ENCODE measurements at regions not wholly inside any gene's neighbourhood (a gene's known extent, or its start where the extent isn't known, plus 50 kb on each side); places are given as distances from the start of the nearest gene placed in this dataset.

GRCh38 chr15:39364721-39365120 lies 216.2 kb upstream of the THBS1 start:
- no peak for DNase-seq
- no peaks in the 10 kb centered on the region for H3K4me1 ChIP-seq (ENCODE audit: control insufficient read depth in 1 of 2, insufficient read depth in 2 of 2, low read length in 2 of 2)
- Mint-ChIP-seq H3K4me1 (peaks cover 5% of the 10 kb centered on the region), H3K9me3 (peaks cover 0 to 11% (median 6%) of the 10 kb centered on the region in 7 donors), H3K36me3 (peaks cover 4 to 6% of the 10 kb centered on the region in 2 donors), H3K27me3 (ENCODE audit: low read depth in 3 of 3) (peaks cover 0 to 1% (median 1%) of the 10 kb centered on the region in 3 donors), H3K27ac (no peak overlapping the region), H3K4me3 (no peak overlapping the region)
- H3K4me3 ChIP-seq (replicated peaks in 1 of 3; ENCODE audit: low read depth in 2 of 3, low read length in 3 of 3): no peak overlapping the region
- no peak overlapping the region for H3K9ac ChIP-seq (ENCODE audit: insufficient read depth, low read length, poor library complexity, severe bottlenecking)
- no peaks in the 10 kb centered on the region for H3K36me3 ChIP-seq (replicated peaks in 1 of 2; ENCODE audit: control insufficient read depth in 1 of 2, insufficient read depth in 2 of 2, low read length in 2 of 2)
- no peak overlapping the region for H2AFZ ChIP-seq (ENCODE audit: insufficient read depth, low read depth, low read length, poor library complexity, severe bottlenecking)
- no peaks in the 10 kb centered on the region for H4K20me1 ChIP-seq (ENCODE audit: insufficient read depth, low read length)
- no peaks in the 10 kb centered on the region for H3K79me2 ChIP-seq (ENCODE audit: insufficient read depth, low read length)
- no CpG with 5 or more reads among the region's 1 CpG for WGBS (ENCODE audit: insufficient coverage)
- no peak for TF ChIP-seq CTCF (IDR thresholded peaks at IDR 0.05)
- H3K27me3 ChIP-seq (ENCODE audit: control insufficient read depth in 2 of 2, insufficient read depth in 2 of 2, low read length in 2 of 2): no peaks in the 10 kb centered on the region
- no peak overlapping the region for H3K4me2 ChIP-seq (replicated peaks; ENCODE audit: extremely low read depth, low read length, poor library complexity, severe bottlenecking)
- H3K9me3 ChIP-seq (replicated peaks in 1 of 2; ENCODE audit: control insufficient read depth in 1 of 2, insufficient read depth in 1 of 2, low read length in 2 of 2): peaks cover 6 to 11% of the 10 kb centered on the region in 2 donors
- H3K27ac ChIP-seq (ENCODE audit: low read depth in 1 of 2, low read length in 2 of 2): no peak overlapping the region
- intact Hi-C loops (cut with micrococcal nuclease): no loop called here

- Mint-ChIP-seq H3K4me1 (peaks cover 5% of the 10 kb centered on the region), H3K27me3 (ENCODE audit: low read depth in 3 of 3) (peaks cover 0 to 1% (median 1%) of the 10 kb centered on the region in 3 donors), H3K4me3 (no peak overlapping the region), H3K27ac (no peak overlapping the region), H3K9me3 (peaks cover 0 to 15% (median 10%) of the 10 kb centered on the region in 7 donors), H3K36me3 (peaks cover 0 to 8% of the 10 kb centered on the region in 2 donors)
- Histone ChIP-seq H2AFZ (ENCODE audit: insufficient read depth, low read depth, low read length, poor library complexity, severe bottlenecking) (no peak overlapping the region), H3K36me3 (replicated peaks in 1 of 2; ENCODE audit: control insufficient read depth in 1 of 2, insufficient read depth in 2 of 2, low read length in 2 of 2) (no peaks in the 10 kb centered on the region), H3K4me1 (ENCODE audit: control insufficient read depth in 1 of 2, insufficient read depth in 2 of 2, low read length in 2 of 2) (no peaks in the 10 kb centered on the region), H3K9me3 (replicated peaks in 1 of 2; ENCODE audit: control insufficient read depth in 1 of 2, insufficient read depth in 1 of 2, low read length in 2 of 2) (peaks cover 11 to 15% of the 10 kb centered on the region in 2 donors), H4K20me1 (ENCODE audit: insufficient read depth, low read length) (no peaks in the 10 kb centered on the region), H3K27ac (ENCODE audit: low read depth in 1 of 2, low read length in 2 of 2) (no peak overlapping the region), H3K9ac (ENCODE audit: insufficient read depth, low read length, poor library complexity, severe bottlenecking) (no peak overlapping the region), H3K4me3 (replicated peaks in 1 of 3; ENCODE audit: low read depth in 2 of 3, low read length in 3 of 3) (no peak overlapping the region), H3K27me3 (ENCODE audit: control insufficient read depth in 2 of 2, insufficient read depth in 2 of 2, low read length in 2 of 2) (no peaks in the 10 kb centered on the region), H3K4me2 (replicated peaks; ENCODE audit: extremely low read depth, low read length, poor library complexity, severe bottlenecking) (no peak overlapping the region), H3K79me2 (ENCODE audit: insufficient read depth, low read length) (no peaks in the 10 kb centered on the region)
- TF ChIP-seq CTCF (IDR thresholded peaks at IDR 0.05): no peak
- no peak for DNase-seq
- no CpG with 5 or more reads among the region's 2 CpGs for WGBS (ENCODE audit: insufficient coverage)
- intact Hi-C loops (cut with micrococcal nuclease): no loop called here
These were observed 215.7 kb upstream of the THBS1 start for GRCh38 chr15:39365161-39365560.
